Gastroesophageal sphincter (tissue), 4 donors: ENCODE measurements at regions not wholly inside any gene's neighbourhood (a gene's known extent, or its start where the extent isn't known, plus 50 kb on each side); places are given as distances from the start of the nearest gene placed in this dataset.
A peak's percentile ranks its signal among the peaks of the same experiment; 100 is the strongest.

Source experiments
- ATAC-seq: fragments of 150-250 bp; one replicate; pipeline ENCODE4 v1.9.1; 2016; ENCODE audit warnings: mild to moderate bottlenecking, moderate library complexity
- H3K27ac ChIP-seq, 4 donors: fragments of 200-600 bp; sonication (generic) in 3 of 4; 1 replicate in 3 of 4; 2 replicates in 1 of 4; pipeline ENCODE4 v1.5.1; 2016 to 2019
- H3K27me3 ChIP-seq: fragments of 200-600 bp; sonication (generic); one replicate; pipeline ENCODE4 v1.5.1; 2019
- H3K36me3 ChIP-seq, 2 donors: fragments of 200-600 bp; sonication (generic); one replicate each; pipeline ENCODE4 v1.5.1; 2019; ENCODE audit warnings: control low read depth in 1 of 2
- H3K4me1 ChIP-seq, 3 donors: fragments of 200-600 bp; sonication (generic); 1 replicate in 2 of 3; 2 replicates in 1 of 3; pipeline ENCODE4 v1.5.1; 2016 to 2019; ENCODE audit warnings: control low read depth in 2 of 3
- H3K4me3 ChIP-seq, 2 donors: fragments of 200-600 bp; sonication (generic); one replicate each; pipeline ENCODE4 v1.5.1; 2019; ENCODE audit warnings: mild to moderate bottlenecking in 1 of 2, moderate library complexity in 1 of 2
- H3K9me3 ChIP-seq, 3 donors: fragments of 200-600 bp; sonication (generic); one replicate each; pipeline ENCODE4 v1.5.1; 2017 to 2019; ENCODE audit warnings: control low read depth in 2 of 3
- CTCF ChIP-seq, 4 experiments: fragments of 200-600 bp in 2 of 4; fragments of 450-650 bp in 2 of 4; sonication (generic) in 1 of 4; IDR thresholded peaks; one replicate each; pipeline ENCODE4 v1.5.1; 2017 to 2019; ENCODE audit warnings: antibody characterized with exemption in 4 of 4, mild to moderate bottlenecking in 2 of 4, moderate library complexity in 2 of 4
- EP300 ChIP-seq: sonication (generic); formaldehyde crosslinking; IDR thresholded peaks from one replicate; pipeline ENCODE4 v1.6.1; 2017; ENCODE audit warnings: antibody characterized with exemption, mild to moderate bottlenecking
- POLR2A ChIP-seq, 2 donors: fragments of 450-650 bp; IDR thresholded peaks; one replicate each; pipeline ENCODE4 v1.6.1; 2017; ENCODE audit warnings: antibody characterized with exemption in 2 of 2, mild to moderate bottlenecking in 2 of 2, moderate library complexity in 1 of 2
- POLR2AphosphoS5 ChIP-seq: sonication (generic); formaldehyde crosslinking; IDR thresholded peaks from one replicate; pipeline ENCODE4 v1.6.1; 2017; ENCODE audit warnings: antibody characterized with exemption
- WGBS, 2 donors: methylation state at CpG; one replicate each; pipeline ENCODE4 v1.1.5; 2018; ENCODE audit warnings: low coverage in 1 of 2; 5-methylcytosine and 5-hydroxymethylcytosine counted together

GRCh38 chr18:77529492-77530176, 280.0 kb downstream of the GALR1 start:
- H3K27ac ChIP-seq = no peak overlapping the region
- 81 to 89% methylated on average over 7 of the region's 7 CpGs for WGBS, 2 donors
- H3K4me3 ChIP-seq = no peak overlapping the region
- H3K4me1 ChIP-seq = no peaks in the 10 kb centered on the region
- H3K27me3 ChIP-seq = no peaks in the 10 kb centered on the region
- H3K36me3 ChIP-seq = no peaks in the 10 kb centered on the region
- no peak for TF ChIP-seq EP300
- no peak for ATAC-seq
- H3K9me3 ChIP-seq = no peaks in the 10 kb centered on the region

GRCh38 chr18:77530732-77531131, 281.1 kb downstream of the GALR1 start:
- TF ChIP-seq POLR2A (IDR thresholded peaks at IDR 0.05) (no peak), EP300 (no peak), CTCF (IDR thresholded peaks at IDR 0.05) (no peak), POLR2AphosphoS5 (no peak)
- H3K4me3 ChIP-seq = no peak overlapping the region
- 56 to 83% methylated on average over 1 to 5 of the region's 9 CpGs for WGBS, 2 donors
- no peaks in the 10 kb centered on the region for H3K9me3 ChIP-seq
- ATAC-seq = no peak
- H3K36me3 ChIP-seq = no peaks in the 10 kb centered on the region
- no peaks in the 10 kb centered on the region for H3K27me3 ChIP-seq
- H3K4me1 ChIP-seq = no peaks in the 10 kb centered on the region
- H3K27ac ChIP-seq = no peak overlapping the region

GRCh38 chr18:77539860-77540259, 290.2 kb downstream of the GALR1 start:
- 71 to 80% methylated on average over 2 to 6 of the region's 6 CpGs for WGBS, 2 donors
- Histone ChIP-seq H3K27me3 (no peaks in the 10 kb centered on the region), H3K36me3 (no peaks in the 10 kb centered on the region), H3K9me3 (peaks cover 0 to 10% (median 0%) of the 10 kb centered on the region in 3 donors), H3K27ac (no peak overlapping the region), H3K4me1 (no peaks in the 10 kb centered on the region), H3K4me3 (no peak overlapping the region)
- ATAC-seq = no peak
- TF ChIP-seq POLR2AphosphoS5 (no peak), CTCF (IDR thresholded peaks at IDR 0.05) (no peak), POLR2A (IDR thresholded peaks at IDR 0.05) (no peak), EP300 (no peak)

GRCh38 chr18:77544792-77545191, 295.1 kb downstream of the GALR1 start:
- Histone ChIP-seq H3K27me3 (no peaks in the 10 kb centered on the region), H3K4me3 (no peak overlapping the region), H3K36me3 (no peaks in the 10 kb centered on the region), H3K27ac (no peak overlapping the region), H3K4me1 (no peaks in the 10 kb centered on the region), H3K9me3 (no peaks in the 10 kb centered on the region)
- WGBS, 2 donors = 80 to 83% methylated on average over 1 to 4 of the region's 6 CpGs
- no peak for TF ChIP-seq POLR2A (IDR thresholded peaks at IDR 0.05)
- no peak for TF ChIP-seq EP300
- no peak for ATAC-seq

- 44 to 69% methylated on average over 2 to 5 of the region's 5 CpGs for WGBS, 2 donors
- H3K4me3 ChIP-seq = no peak overlapping the region
Observed at GRCh38 chr18:77547757-77548156, 298.1 kb downstream of the GALR1 start.

More at GRCh38 chr18:77547757-77548156, 298.1 kb downstream of the GALR1 start:
- ATAC-seq = peak; percentile 13
- no peaks in the 10 kb centered on the region for H3K4me1 ChIP-seq
- TF ChIP-seq EP300 = no peak
- no peak for TF ChIP-seq POLR2A (IDR thresholded peaks at IDR 0.05)
- no peak for TF ChIP-seq POLR2AphosphoS5
- no peak for TF ChIP-seq CTCF (IDR thresholded peaks at IDR 0.05)
- no peaks in the 10 kb centered on the region for H3K27me3 ChIP-seq
- H3K27ac ChIP-seq = no peak overlapping the region
- H3K9me3 ChIP-seq = no peaks in the 10 kb centered on the region
- H3K36me3 ChIP-seq = no peaks in the 10 kb centered on the region
